OCI-LY1 (cell line): ENCODE measurements at regions not wholly inside any gene's neighbourhood (a gene's known extent, or its start where the extent isn't known, plus 50 kb on each side); places are given as distances from the start of the nearest gene placed in this dataset.
"Not testable (repeated sequence)": the region's sequence is repeated elsewhere in the genome, so short reads cannot be mapped to it uniquely, and the experiment has no call there.

ENCODE experiments used
- CTCF ChIP-seq: fragments of 200-600 bp; sonication (generic), shearing (Covaris generic); IDR thresholded peaks from 2 replicates; pipeline ENCODE4 v1.5.1; 2017; ENCODE audit warnings: mild to moderate bottlenecking, antibody characterized with exemption, low read length, moderate library complexity, mixed read lengths
- EZH2 ChIP-seq: fragments of 200-600 bp; sonication (generic), shearing (Covaris generic); IDR thresholded peaks from 2 replicates; pipeline ENCODE4 v1.8.0; 2017; ENCODE audit warnings: borderline replicate concordance, mixed run types, mild to moderate bottlenecking, antibody characterized with exemption, low read length, moderate library complexity, mixed read lengths

- not testable (repeated sequence) for TF ChIP-seq CTCF, EZH2
Measured at GRCh38 chr6:53423560-53423959, 74.8 kb upstream of the ELOVL5 start.
